ENCODE measurements at regions not wholly inside any gene's neighbourhood (a gene's known extent, or its start where the extent isn't known, plus 50 kb on each side); places are given as distances from the start of the nearest gene placed in this dataset.

DNA sequence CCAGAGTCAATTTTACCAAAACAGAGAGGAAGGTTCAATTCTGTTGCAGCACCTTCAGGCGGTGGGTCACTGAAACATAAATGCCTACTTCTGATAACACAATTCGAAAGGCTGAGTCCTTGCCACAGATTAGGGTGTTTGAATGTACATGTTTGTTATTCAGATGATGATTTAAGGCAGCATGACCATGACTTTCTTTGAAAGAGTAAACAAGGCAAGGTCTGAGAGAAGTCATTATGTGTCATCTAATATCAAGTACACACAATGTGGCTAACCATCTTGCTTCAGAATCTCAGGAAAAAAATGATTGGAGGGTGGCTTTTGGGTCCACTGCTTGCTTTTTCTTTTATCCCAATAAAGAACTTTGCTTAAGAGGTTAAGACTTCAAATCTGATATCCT is 457.5 kb downstream of the TAF11L14 start:
- Histone ChIP-seq H3K4me1 (ENCODE audit: insufficient read depth, low read length) (no peaks in the 10 kb centered on the region), H3K9me3 (ENCODE audit: insufficient read depth, low read depth, low read length) (no peaks in the 10 kb centered on the region), H3K27ac (ENCODE audit: low read length) (no peak overlapping the region), H3K27me3 (ENCODE audit: insufficient read depth, low read length) (no peaks in the 10 kb centered on the region), H3K36me3 (ENCODE audit: insufficient read depth, low read depth, low read length) (no peaks in the 10 kb centered on the region), H3K9ac (ENCODE audit: low read depth, low read length) (no peak overlapping the region), H3K4me3 (ENCODE audit: low read length) (no peak overlapping the region)

DNA sequence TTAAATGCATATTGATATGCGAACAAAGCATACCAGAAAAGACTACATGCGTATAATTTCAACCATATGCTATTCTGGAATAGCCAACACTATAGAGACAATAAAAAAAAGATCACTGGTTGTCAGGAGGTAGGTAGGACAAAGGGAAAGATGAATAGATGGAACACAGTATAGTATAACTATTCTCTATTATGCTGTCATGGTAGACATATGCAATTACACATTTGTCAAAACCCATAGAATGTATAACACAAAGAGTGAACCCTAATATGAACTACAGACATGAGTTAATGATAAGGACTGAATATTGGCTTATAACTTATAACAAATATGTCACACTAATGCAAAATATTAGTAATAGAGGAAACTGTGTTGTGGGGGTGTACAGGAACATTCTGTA is 460.8 kb downstream of the TAF11L14 start:
- Histone ChIP-seq H3K36me3 (ENCODE audit: insufficient read depth, low read depth, low read length) (no peaks in the 10 kb centered on the region), H3K27me3 (ENCODE audit: insufficient read depth, low read length) (no peaks in the 10 kb centered on the region), H3K9ac (ENCODE audit: low read depth, low read length) (no peak overlapping the region), H3K27ac (ENCODE audit: low read length) (no peak overlapping the region), H3K4me3 (ENCODE audit: low read length) (no peak overlapping the region), H3K9me3 (ENCODE audit: insufficient read depth, low read depth, low read length) (no peaks in the 10 kb centered on the region), H3K4me1 (ENCODE audit: insufficient read depth, low read length) (peaks cover 15% of the 10 kb centered on the region; the same call in 1 of the 2 replicates)

GRCh38 chr5:18097817-18098216 is 463.6 kb downstream of the TAF11L14 start:
- Histone ChIP-seq H3K27ac (ENCODE audit: low read length) (no peak overlapping the region), H3K4me3 (ENCODE audit: low read length) (no peak overlapping the region), H3K9me3 (ENCODE audit: insufficient read depth, low read depth, low read length) (no peaks in the 10 kb centered on the region), H3K36me3 (ENCODE audit: insufficient read depth, low read depth, low read length) (no peaks in the 10 kb centered on the region), H3K9ac (ENCODE audit: low read depth, low read length) (no peak overlapping the region), H3K27me3 (ENCODE audit: insufficient read depth, low read length) (no peaks in the 10 kb centered on the region), H3K4me1 (ENCODE audit: insufficient read depth, low read length) (peaks cover 15% of the 10 kb centered on the region; the same call in 1 of the 2 replicates)

GRCh38 chr5:18098691-18099090 is 464.4 kb downstream of the TAF11L14 start:
- no peaks in the 10 kb centered on the region for H3K36me3 ChIP-seq (ENCODE audit: insufficient read depth, low read depth, low read length)
- no peak overlapping the region for H3K9ac ChIP-seq (ENCODE audit: low read depth, low read length)
- no peak overlapping the region for H3K4me3 ChIP-seq (ENCODE audit: low read length)
- H3K27me3 ChIP-seq (ENCODE audit: insufficient read depth, low read length): no peaks in the 10 kb centered on the region
- H3K4me1 ChIP-seq (ENCODE audit: insufficient read depth, low read length): peaks cover 15% of the 10 kb centered on the region; the same call in 1 of the 2 replicates
- H3K27ac ChIP-seq (ENCODE audit: low read length): no peak overlapping the region
- no peaks in the 10 kb centered on the region for H3K9me3 ChIP-seq (ENCODE audit: insufficient read depth, low read depth, low read length)

GRCh38 chr5:18099261-18099660 is 465.0 kb downstream of the TAF11L14 start:
- peaks cover 15% of the 10 kb centered on the region; the same call in 1 of the 2 replicates for H3K4me1 ChIP-seq (ENCODE audit: insufficient read depth, low read length)
- no peaks in the 10 kb centered on the region for H3K27me3 ChIP-seq (ENCODE audit: insufficient read depth, low read length)
- no peaks in the 10 kb centered on the region for H3K9me3 ChIP-seq (ENCODE audit: insufficient read depth, low read depth, low read length)
- H3K9ac ChIP-seq (ENCODE audit: low read depth, low read length): no peak overlapping the region
- no peak overlapping the region for H3K27ac ChIP-seq (ENCODE audit: low read length)
- no peaks in the 10 kb centered on the region for H3K36me3 ChIP-seq (ENCODE audit: insufficient read depth, low read depth, low read length)
- no peak overlapping the region for H3K4me3 ChIP-seq (ENCODE audit: low read length)

DNA sequence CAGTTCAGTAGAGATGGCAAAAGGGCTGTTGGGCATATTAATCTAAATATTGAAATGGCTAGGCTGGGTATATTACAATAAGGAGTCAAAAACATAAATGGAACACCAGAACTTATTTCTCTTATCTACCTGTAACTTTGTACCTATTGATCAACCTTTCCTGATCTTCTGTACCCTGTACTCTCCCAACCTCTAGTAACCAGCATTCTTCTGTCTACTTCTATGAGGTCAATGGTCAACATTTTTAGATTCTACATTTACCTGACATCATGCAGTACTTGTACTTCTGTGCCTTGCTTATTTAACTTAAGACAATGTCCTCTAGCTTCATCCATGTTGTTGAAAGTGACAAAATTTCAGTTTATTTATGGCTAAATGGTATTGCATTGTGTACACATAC is 467.3 kb downstream of the TAF11L14 start:
- Histone ChIP-seq H3K36me3 (ENCODE audit: insufficient read depth, low read depth, low read length) (no peaks in the 10 kb centered on the region), H3K27ac (ENCODE audit: low read length) (no peak overlapping the region), H3K4me1 (ENCODE audit: insufficient read depth, low read length) (peaks cover 15% of the 10 kb centered on the region; the same call in 1 of the 2 replicates), H3K4me3 (ENCODE audit: low read length) (no peak overlapping the region), H3K9me3 (ENCODE audit: insufficient read depth, low read depth, low read length) (no peaks in the 10 kb centered on the region), H3K27me3 (ENCODE audit: insufficient read depth, low read length) (no peaks in the 10 kb centered on the region), H3K9ac (ENCODE audit: low read depth, low read length) (no peak overlapping the region)

DNA sequence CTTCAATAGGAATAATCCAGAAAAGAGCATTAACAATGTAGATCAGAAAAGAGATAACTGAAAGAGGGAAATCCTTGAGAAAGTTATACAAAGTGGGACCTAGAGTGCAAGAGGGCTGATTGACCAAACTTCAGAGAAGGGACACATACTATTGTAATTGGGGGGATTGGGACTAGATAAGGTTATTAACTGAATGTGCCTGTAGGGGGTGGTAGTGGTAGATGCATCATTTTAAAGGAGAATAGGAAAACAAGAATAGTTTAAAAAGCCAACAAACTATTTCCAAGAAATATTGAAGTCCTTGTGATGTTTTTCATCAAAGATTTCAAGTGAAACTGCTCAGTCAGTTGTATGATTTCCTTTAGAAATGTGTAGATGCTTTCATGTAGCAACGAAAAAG is 468.5 kb downstream of the TAF11L14 start:
- no peak overlapping the region for H3K4me3 ChIP-seq (ENCODE audit: low read length)
- no peak overlapping the region for H3K27ac ChIP-seq (ENCODE audit: low read length)
- H3K9ac ChIP-seq (ENCODE audit: low read depth, low read length): no peak overlapping the region
- no peaks in the 10 kb centered on the region for H3K27me3 ChIP-seq (ENCODE audit: insufficient read depth, low read length)
- H3K4me1 ChIP-seq (ENCODE audit: insufficient read depth, low read length): peaks cover 15% of the 10 kb centered on the region; the same call in 1 of the 2 replicates
- H3K36me3 ChIP-seq (ENCODE audit: insufficient read depth, low read depth, low read length): no peaks in the 10 kb centered on the region
- H3K9me3 ChIP-seq (ENCODE audit: insufficient read depth, low read depth, low read length): no peaks in the 10 kb centered on the region

DNA sequence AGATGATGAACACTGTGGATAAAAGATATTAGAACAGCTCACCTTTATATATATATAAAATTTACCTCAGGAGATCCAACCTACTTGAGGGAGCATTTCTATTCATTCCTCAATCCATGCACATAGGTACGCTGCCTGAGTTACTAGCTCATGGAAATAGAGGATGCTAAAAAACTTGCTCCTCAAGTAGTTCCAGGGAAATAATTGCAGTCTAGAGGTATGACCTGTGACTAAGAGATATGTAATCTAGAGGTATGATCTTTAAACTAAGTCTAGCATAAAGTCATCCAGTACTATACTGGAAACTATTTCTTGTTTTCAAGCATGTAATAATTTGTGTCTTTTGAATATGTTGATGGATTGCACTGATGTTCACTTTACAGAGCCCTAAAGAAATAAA is 471.2 kb downstream of the TAF11L14 start:
- Histone ChIP-seq H3K9ac (ENCODE audit: low read depth, low read length) (no peak overlapping the region), H3K36me3 (ENCODE audit: insufficient read depth, low read depth, low read length) (no peaks in the 10 kb centered on the region), H3K4me1 (ENCODE audit: insufficient read depth, low read length) (no peaks in the 10 kb centered on the region), H3K4me3 (ENCODE audit: low read length) (no peak overlapping the region), H3K9me3 (ENCODE audit: insufficient read depth, low read depth, low read length) (no peaks in the 10 kb centered on the region), H3K27ac (ENCODE audit: low read length) (no peak overlapping the region), H3K27me3 (ENCODE audit: insufficient read depth, low read length) (no peaks in the 10 kb centered on the region)

- H3K9me3 ChIP-seq (ENCODE audit: insufficient read depth, low read depth, low read length): no peaks in the 10 kb centered on the region
- H3K36me3 ChIP-seq (ENCODE audit: insufficient read depth, low read depth, low read length): no peaks in the 10 kb centered on the region
- no peaks in the 10 kb centered on the region for H3K27me3 ChIP-seq (ENCODE audit: insufficient read depth, low read length)
- no peak overlapping the region for H3K9ac ChIP-seq (ENCODE audit: low read depth, low read length)
- no peak overlapping the region for H3K27ac ChIP-seq (ENCODE audit: low read length)
- no peaks in the 10 kb centered on the region for H3K4me1 ChIP-seq (ENCODE audit: insufficient read depth, low read length)
- no peak overlapping the region for H3K4me3 ChIP-seq (ENCODE audit: low read length)
Observed at GRCh38 chr5:18111906-18112465, 477.7 kb downstream of the TAF11L14 start.

GRCh38 chr5:18113721-18114120 is 479.5 kb downstream of the TAF11L14 start:
- no peak overlapping the region for H3K4me3 ChIP-seq (ENCODE audit: low read length)
- H3K36me3 ChIP-seq (ENCODE audit: insufficient read depth, low read depth, low read length): no peaks in the 10 kb centered on the region
- H3K4me1 ChIP-seq (ENCODE audit: insufficient read depth, low read length): no peaks in the 10 kb centered on the region
- no peak overlapping the region for H3K27ac ChIP-seq (ENCODE audit: low read length)
- H3K9me3 ChIP-seq (ENCODE audit: insufficient read depth, low read depth, low read length): no peaks in the 10 kb centered on the region
- H3K27me3 ChIP-seq (ENCODE audit: insufficient read depth, low read length): no peaks in the 10 kb centered on the region
- H3K9ac ChIP-seq (ENCODE audit: low read depth, low read length): no peak overlapping the region

DNA sequence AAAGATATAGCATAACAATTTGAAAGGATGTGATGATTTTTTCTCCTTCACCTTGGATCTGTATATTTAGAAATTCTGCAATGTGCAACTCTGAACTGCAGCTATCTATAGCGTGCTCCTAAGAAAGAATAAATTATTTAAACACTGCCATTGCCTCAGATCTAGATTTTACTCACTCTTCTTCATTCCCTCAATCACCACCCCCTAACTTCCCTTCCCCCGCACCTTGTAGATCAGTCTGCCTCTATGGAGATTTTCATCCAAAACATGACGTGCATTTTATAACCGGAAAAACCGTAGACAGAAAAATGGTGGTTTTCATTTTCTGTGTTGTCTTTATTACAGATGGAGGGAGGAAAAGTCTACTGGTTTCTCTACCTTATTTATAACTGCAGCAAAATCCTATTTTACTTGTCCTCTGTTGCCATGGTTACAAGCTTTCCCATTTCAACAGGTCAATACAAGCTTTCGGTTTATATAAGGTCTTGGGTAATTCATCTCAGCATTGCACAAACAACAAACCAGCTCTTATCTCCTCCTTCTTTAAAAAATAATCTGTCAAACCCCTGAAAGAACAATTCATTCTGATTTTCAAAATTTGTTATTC is 480.0 kb downstream of the TAF11L14 start:
- no peak overlapping the region for H3K4me3 ChIP-seq (ENCODE audit: low read length)
- no peaks in the 10 kb centered on the region for H3K36me3 ChIP-seq (ENCODE audit: insufficient read depth, low read depth, low read length)
- no peaks in the 10 kb centered on the region for H3K4me1 ChIP-seq (ENCODE audit: insufficient read depth, low read length)
- H3K27ac ChIP-seq (ENCODE audit: low read length): no peak overlapping the region
- H3K27me3 ChIP-seq (ENCODE audit: insufficient read depth, low read length): no peaks in the 10 kb centered on the region
- no peak overlapping the region for H3K9ac ChIP-seq (ENCODE audit: low read depth, low read length)
- H3K9me3 ChIP-seq (ENCODE audit: insufficient read depth, low read depth, low read length): no peaks in the 10 kb centered on the region

DNA sequence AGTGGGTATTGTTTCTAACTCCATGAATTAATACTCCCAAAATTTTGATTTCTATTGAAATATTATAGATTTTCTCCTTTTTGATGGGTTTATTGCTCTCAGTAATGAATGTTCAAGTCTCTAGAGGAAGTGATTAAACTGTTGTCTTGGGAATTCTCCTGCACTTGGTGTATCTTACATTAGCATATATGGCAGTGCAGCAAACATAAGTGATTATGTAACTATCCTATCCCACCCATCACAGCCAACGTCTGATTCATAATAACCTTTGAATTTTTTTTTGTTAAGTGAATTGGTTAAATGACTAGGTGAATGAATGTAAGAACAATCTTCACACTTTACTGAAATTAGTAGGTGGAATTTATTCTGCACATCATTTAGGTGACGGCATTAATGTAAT is 483.7 kb downstream of the TAF11L14 start:
- Histone ChIP-seq H3K36me3 (ENCODE audit: insufficient read depth, low read depth, low read length) (no peaks in the 10 kb centered on the region), H3K9me3 (ENCODE audit: insufficient read depth, low read depth, low read length) (no peaks in the 10 kb centered on the region), H3K9ac (ENCODE audit: low read depth, low read length) (no peak overlapping the region), H3K4me1 (ENCODE audit: insufficient read depth, low read length) (no peaks in the 10 kb centered on the region; the same call in 1 of the 2 replicates), H3K27me3 (ENCODE audit: insufficient read depth, low read length) (no peaks in the 10 kb centered on the region), H3K4me3 (ENCODE audit: low read length) (no peak overlapping the region), H3K27ac (ENCODE audit: low read length) (no peak overlapping the region)

Measured in iPS-20b (cell line).